ENCODE measurements at regions not wholly inside any gene's neighbourhood (a gene's known extent, or its start where the extent isn't known, plus 50 kb on each side); places are given as distances from the start of the nearest gene placed in this dataset.

DNA sequence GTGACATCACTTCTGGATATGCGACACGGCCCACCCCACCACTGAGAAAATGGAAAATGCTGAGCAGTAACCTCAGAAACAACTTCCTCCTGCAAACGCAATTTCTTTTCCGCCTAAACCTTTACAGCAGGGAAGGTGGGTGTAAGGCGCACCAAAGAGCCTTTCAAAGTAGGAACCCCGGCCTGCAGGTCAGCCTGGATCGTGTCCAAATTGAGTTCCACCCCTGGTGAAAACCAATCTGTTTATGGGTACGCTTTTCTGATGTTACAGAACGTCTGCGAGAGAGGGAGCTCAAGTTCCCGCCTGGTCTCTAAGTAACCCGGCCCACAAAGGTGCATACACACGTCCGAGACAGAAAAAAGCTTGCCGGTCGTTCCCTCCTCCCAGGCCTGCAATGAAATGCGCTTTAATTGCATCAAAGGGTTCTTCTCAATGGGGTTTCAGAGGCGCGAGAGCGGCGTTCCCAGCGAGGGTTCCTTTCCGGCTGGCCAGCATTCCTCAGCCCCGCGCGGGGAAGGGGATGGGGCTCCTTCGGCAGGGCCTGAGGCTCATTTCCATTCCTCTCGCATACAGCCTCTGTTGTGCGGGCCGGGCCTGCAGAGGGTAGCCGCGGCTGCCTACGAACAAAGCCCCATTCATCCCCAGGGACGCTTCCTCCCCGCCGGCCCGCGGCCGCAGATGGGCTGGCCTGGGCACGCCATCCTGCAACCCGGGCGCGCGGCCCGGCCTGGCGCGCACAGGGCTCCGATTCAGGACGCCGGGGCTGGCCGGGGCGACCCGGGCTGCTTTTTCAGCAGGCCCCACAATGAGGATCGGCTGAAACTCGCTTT is 138.1 kb downstream of the TMCO5A start:
- DNase-seq (ENCODE audit: insufficient read length, low spot score) (peak; percentile 18), FAIRE-seq (peak; percentile 85)
- no peak for TF ChIP-seq PAX5 (IDR thresholded peaks at IDR 0.05; ENCODE audit: insufficient read depth, low read length, severe bottlenecking)
- no peak for TF ChIP-seq POLR2A (IDR thresholded peaks at IDR 0.05; ENCODE audit: low read depth, low read length)
- TF ChIP-seq SPI1 (IDR thresholded peaks at IDR 0.05; ENCODE audit: low read depth, low read length) = no peak
- TF ChIP-seq TAF1 (IDR thresholded peaks at IDR 0.05; ENCODE audit: low read depth, low read length) = no peak

DNA sequence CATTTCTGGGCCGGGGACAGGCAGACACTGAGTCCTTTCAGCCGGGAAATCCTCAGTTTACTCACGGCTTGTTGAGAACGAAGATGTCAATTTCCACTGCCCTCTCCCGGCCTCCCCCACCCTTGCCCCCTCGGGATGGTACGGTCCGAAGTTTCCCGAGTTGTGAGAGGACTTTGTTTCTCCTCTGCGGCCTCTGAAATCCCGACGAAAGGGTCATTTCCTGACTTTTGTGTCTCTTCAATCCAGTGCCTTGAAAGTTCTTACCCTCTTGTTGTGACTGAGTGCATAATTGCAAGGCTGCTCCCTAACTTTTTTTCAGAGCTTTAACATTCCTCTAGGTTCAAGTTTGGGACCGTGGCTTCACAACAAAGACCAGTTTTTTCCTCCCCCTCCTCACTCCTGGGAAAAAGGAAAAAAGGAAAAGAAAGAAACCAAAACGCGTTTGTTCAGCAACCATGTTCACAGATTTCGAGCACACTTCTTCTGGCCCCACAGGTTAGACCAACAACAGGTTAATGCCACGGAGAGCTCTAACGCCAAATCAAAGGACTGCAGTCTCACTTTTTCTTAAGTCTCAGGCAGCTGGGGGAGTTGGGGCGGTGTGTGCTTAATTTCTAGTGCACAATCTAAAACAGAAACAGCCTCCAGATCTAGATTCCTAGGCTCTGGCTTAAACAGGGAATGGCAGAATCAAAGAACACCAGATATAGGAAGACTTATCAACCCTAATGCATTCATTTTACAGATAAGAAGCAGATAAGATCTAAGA is 138.9 kb downstream of the TMCO5A start:
- no peak for TF ChIP-seq POLR2AphosphoS5 (IDR thresholded peaks at IDR 0.05; ENCODE audit: low read depth, low read length)
- no peak for TF ChIP-seq POLR2A (IDR thresholded peaks at IDR 0.05; ENCODE audit: low read depth, low read length)
- TF ChIP-seq SPI1 (IDR thresholded peaks at IDR 0.05; ENCODE audit: low read depth, low read length) = no peak
- TF ChIP-seq TAF1 (IDR thresholded peaks at IDR 0.05; ENCODE audit: low read depth, low read length) = no peak
- TF ChIP-seq POU2F2 (IDR thresholded peaks at IDR 0.05; ENCODE audit: low read depth, low read length) = no peak
- no peak for TF ChIP-seq PAX5 (IDR thresholded peaks at IDR 0.05; ENCODE audit: insufficient read depth, low read length, severe bottlenecking)
- FAIRE-seq (no peak), DNase-seq (ENCODE audit: insufficient read length, low spot score) (no peak)

DNA sequence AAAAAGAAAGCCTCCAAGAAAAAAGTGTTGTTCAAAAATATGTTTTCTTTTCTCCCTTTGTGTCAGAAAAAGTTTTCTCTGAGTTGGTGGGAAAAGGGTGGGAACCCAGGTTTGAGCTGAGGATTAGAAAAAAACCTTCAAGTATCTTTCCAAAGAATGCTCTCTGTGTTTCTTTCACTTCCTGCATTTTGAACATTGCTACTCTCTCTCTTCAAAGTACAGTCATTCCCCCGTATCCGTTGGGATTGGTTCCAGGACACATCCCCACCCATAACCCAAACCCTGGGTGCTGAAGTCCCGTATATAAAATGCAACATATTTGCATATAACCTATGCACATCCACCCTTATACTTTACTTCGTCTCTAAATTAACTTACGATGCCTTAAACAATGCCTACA is 139.6 kb downstream of the TMCO5A start:
- FAIRE-seq (no peak), DNase-seq (ENCODE audit: insufficient read length, low spot score) (no peak)
- TF ChIP-seq PAX5 (IDR thresholded peaks at IDR 0.05; ENCODE audit: insufficient read depth, low read length, severe bottlenecking) (no peak), SPI1 (IDR thresholded peaks at IDR 0.05; ENCODE audit: low read depth, low read length) (0 out of 2 replicates have a peak, but pooled peaks have one; percentile 12)

DNA sequence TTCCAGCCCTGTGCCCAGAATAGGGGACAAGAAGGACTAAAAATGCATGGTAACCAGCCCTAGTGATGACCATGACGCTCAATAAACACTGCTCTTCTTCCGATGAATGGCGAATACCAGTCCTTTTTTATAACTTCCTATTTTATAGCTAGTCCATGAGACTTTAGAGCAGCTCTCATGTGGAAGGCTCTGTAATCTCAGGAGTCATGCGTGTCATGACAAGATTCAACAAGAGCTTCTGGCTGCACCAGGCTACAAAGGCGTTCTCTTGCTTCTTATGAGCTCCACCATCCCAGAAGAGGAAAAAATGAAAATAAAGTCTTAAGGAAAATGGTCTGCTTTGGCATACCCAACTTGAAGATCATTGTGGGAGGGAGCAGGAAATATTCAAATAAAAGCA is 141.0 kb downstream of the TMCO5A start:
- no peak for TF ChIP-seq PAX5 (IDR thresholded peaks at IDR 0.05; ENCODE audit: insufficient read depth, low read length, severe bottlenecking)
- TF ChIP-seq SPI1 (IDR thresholded peaks at IDR 0.05; ENCODE audit: low read depth, low read length) = no peak
- TF ChIP-seq POLR2AphosphoS5 (IDR thresholded peaks at IDR 0.05; ENCODE audit: low read depth, low read length) = no peak
- no peak for TF ChIP-seq TAF1 (IDR thresholded peaks at IDR 0.05; ENCODE audit: low read depth, low read length)
- no peak for TF ChIP-seq POLR2A (IDR thresholded peaks at IDR 0.05; ENCODE audit: low read depth, low read length)
- TF ChIP-seq POU2F2 (IDR thresholded peaks at IDR 0.05; ENCODE audit: low read depth, low read length) = no peak
- DNase-seq (ENCODE audit: insufficient read length, low spot score) (no peak), FAIRE-seq (no peak)

GRCh38 chr15:38076786-38077185 is 142.3 kb downstream of the TMCO5A start:
- no peak for DNase-seq (ENCODE audit: insufficient read length, low spot score)
- FAIRE-seq = peak; percentile 55
- TF ChIP-seq SPI1 (IDR thresholded peaks at IDR 0.05; ENCODE audit: low read depth, low read length) (0 out of 2 replicates have a peak, but pooled peaks have one; percentile 31), POLR2A (IDR thresholded peaks at IDR 0.05; ENCODE audit: low read depth, low read length) (no peak)

DNA sequence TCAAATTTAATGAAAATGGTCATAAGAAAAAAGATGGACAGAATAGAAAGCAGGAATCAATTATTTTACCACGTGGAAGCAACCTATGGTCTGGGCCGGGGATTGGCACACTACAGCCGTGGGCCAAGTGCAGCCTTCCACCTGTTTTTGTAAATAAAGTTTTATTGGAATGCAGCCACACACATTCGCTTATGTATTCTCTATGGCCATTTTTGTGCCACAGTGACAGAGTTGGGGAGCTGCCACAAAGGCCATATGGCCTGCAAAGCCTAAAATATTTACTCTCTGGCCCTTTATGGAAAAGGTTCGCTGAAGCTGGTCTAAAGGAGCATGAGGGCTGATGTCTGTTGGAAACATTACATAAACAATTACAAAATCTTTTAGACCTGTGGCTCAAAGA is 144.8 kb downstream of the TMCO5A start:
- TF ChIP-seq TAF1 (IDR thresholded peaks at IDR 0.05; ENCODE audit: low read depth, low read length) (no peak), POLR2A (IDR thresholded peaks at IDR 0.05; ENCODE audit: low read depth, low read length) (no peak), POU2F2 (IDR thresholded peaks at IDR 0.05; ENCODE audit: low read depth, low read length) (no peak), PAX5 (IDR thresholded peaks at IDR 0.05; ENCODE audit: insufficient read depth, low read length, severe bottlenecking) (no peak), POLR2AphosphoS5 (IDR thresholded peaks at IDR 0.05; ENCODE audit: low read depth, low read length) (no peak), SPI1 (IDR thresholded peaks at IDR 0.05; ENCODE audit: low read depth, low read length) (no peak)
- FAIRE-seq (no peak), DNase-seq (ENCODE audit: insufficient read length, low spot score) (no peak)

DNA sequence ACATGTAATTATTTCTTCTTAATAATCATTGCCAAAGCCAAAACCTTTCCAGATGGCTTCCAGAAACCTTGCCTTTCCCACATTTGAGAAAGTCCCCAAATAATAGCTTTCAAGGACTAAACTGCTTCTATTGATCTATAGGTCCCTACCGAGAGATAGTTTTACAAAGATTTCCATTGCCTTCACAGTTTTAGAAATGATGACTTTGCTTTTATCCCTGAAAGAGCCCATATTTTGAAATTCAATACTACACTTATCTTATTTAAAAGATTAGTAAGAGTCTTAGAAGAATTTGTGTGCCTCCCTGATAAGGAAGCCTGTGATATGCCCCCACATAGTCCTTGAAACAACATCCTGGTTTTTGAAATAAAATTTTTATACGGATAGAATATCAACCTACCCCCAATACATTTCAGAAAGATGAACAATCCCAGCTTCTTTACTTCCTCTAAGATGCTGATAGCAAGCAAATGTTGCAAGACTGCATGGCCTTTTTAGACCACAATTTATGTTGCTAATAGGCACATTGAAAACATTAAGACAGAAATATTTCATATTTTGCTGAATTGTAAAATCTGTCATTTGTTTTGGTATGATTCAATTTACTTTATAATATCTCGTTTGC is 146.3 kb downstream of the TMCO5A start:
- no peak for TF ChIP-seq POLR2A (IDR thresholded peaks at IDR 0.05; ENCODE audit: low read depth, low read length)
- no peak for TF ChIP-seq POLR2AphosphoS5 (IDR thresholded peaks at IDR 0.05; ENCODE audit: low read depth, low read length)
- TF ChIP-seq PAX5 (IDR thresholded peaks at IDR 0.05; ENCODE audit: insufficient read depth, low read length, severe bottlenecking) = no peak
- TF ChIP-seq TAF1 (IDR thresholded peaks at IDR 0.05; ENCODE audit: low read depth, low read length) = no peak
- no peak for TF ChIP-seq SPI1 (IDR thresholded peaks at IDR 0.05; ENCODE audit: low read depth, low read length)
- TF ChIP-seq POU2F2 (IDR thresholded peaks at IDR 0.05; ENCODE audit: low read depth, low read length) = no peak
- no peak for DNase-seq (ENCODE audit: insufficient read length, low spot score)
- FAIRE-seq = no peak

- FAIRE-seq = peak; percentile 81
- TF ChIP-seq POU2F2 (IDR thresholded peaks at IDR 0.05; ENCODE audit: low read depth, low read length) = peak; percentile 50; the same call in 1 of the 2 replicates
- no peak for TF ChIP-seq PAX5 (IDR thresholded peaks at IDR 0.05; ENCODE audit: insufficient read depth, low read length, severe bottlenecking)
- TF ChIP-seq SPI1 (IDR thresholded peaks at IDR 0.05; ENCODE audit: low read depth, low read length) = peak; percentile 83
- no peak for DNase-seq (ENCODE audit: insufficient read length, low spot score)
Observed at GRCh38 chr15:38084289-38084688, 149.8 kb downstream of the TMCO5A start.

DNA sequence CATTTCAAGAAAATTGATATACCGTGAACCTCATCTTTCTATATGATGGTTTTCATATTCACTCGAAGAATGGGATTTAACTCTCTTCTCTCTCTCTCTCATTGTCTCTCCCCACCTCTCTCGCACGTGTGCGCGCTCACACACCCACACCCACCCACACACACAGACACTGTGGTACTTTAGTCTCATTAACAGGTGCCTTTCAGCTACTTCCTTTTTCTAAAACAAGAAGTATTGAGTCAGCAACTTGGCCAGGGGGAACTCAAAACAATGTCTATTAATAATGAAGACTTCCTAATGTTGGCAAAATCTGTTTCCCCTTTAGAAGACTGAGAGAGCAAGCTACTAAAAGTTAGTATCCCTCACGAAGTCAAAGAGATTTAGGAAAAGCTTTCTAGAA is 150.7 kb downstream of the TMCO5A start:
- DNase-seq (ENCODE audit: insufficient read length, low spot score) = no peak
- peak; percentile 87 for FAIRE-seq
- TF ChIP-seq POLR2AphosphoS5 (IDR thresholded peaks at IDR 0.05; ENCODE audit: low read depth, low read length) (no peak), PAX5 (IDR thresholded peaks at IDR 0.05; ENCODE audit: insufficient read depth, low read length, severe bottlenecking) (no peak), POU2F2 (IDR thresholded peaks at IDR 0.05; ENCODE audit: low read depth, low read length) (peak; percentile 73; the same call in 1 of the 2 replicates), SPI1 (IDR thresholded peaks at IDR 0.05; ENCODE audit: low read depth, low read length) (peak; percentile 68)

Measured in GM12891 (cell line).